IPS-11a (cell line): ENCODE measurements at regions not wholly inside any gene's neighbourhood (a gene's known extent, or its start where the extent isn't known, plus 50 kb on each side); places are given as distances from the start of the nearest gene placed in this dataset.

Source experiments
- H3K4me3 ChIP-seq: one replicate; pipeline ENCODE4 v1.5.1; 2013; ENCODE audit warnings: low read depth, low read length, control low read depth

DNA sequence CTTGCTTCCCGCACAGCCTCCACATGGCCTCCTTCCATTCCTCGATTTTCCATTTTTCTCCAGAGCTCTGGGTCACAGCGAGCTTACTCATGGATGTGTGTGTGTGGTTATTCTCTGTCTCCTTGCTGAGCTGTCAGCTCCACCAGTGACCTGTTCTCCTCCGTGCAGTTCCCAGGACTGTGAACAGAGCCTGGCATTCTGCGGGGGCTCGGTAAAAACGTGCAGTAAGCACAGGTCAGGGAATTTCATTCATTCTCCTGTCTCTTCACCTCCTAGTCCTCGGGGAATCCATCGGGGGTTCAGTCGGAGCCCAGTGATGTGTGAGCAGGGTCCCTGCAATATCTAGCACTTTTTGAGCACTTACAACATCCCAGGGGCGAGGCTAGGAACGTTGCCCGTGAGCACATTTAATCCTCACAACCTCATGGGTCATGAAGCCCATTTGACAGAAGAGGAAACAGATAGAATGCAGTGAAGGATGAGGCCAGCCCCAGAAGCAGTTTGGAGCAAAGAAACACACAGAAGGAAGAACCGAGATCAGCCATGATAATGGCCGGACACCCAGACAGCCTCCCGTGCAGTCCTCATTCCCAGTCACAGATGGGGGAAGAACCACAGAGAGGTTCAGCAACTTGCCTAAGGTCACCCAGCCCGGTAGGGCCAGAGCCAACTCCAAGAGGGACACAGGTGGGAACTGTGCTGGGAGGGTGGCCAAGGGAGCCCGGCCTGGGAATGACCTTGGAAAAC is 183.2 kb upstream of the GSE1 start:
- H3K4me3 ChIP-seq = no peak overlapping the region

DNA sequence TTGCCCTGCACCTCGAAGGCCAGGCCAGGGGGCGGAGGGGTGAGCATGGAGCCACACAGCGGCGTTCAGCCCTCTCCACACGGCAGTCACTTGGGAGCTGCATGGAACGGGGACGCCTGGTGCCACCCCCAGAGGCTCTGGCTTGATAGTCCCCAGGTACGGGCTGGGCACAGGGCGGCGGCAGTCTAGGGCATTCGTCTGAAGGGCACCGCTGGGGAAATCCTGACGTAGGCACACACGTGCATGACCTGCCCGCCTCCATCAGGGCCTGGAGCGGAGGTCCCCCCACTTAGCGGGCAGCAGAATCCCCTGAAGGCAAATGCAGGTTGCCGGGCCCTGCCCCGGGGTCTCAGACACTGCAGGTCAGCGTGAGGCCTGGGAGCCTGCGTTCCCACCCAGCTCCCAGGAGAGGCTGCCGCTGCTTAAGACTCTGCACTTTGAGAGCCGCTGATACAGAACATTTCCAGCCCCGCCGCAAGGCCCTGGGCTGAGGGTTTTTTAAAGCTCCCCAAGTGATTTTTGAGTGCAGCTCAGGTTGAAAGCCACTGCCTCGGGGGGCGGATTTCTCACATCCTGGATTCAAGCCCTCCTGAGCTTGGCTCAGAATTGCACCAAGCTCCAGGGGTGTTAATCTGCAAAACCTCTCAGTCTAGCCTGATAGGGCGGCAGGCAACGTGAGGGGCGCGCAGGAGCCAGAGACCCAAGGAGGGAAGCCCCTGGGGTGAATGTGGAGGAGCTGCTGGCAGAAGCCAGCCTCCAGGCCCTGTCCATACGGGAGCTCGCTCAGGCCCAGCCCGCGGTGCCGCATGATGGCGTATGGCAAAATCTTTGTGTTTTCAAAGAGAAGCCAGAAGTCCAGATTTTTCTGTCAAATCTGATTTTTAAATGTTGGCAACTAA is 182.3 kb upstream of the GSE1 start:
- H3K4me3 ChIP-seq = no peak overlapping the region

DNA sequence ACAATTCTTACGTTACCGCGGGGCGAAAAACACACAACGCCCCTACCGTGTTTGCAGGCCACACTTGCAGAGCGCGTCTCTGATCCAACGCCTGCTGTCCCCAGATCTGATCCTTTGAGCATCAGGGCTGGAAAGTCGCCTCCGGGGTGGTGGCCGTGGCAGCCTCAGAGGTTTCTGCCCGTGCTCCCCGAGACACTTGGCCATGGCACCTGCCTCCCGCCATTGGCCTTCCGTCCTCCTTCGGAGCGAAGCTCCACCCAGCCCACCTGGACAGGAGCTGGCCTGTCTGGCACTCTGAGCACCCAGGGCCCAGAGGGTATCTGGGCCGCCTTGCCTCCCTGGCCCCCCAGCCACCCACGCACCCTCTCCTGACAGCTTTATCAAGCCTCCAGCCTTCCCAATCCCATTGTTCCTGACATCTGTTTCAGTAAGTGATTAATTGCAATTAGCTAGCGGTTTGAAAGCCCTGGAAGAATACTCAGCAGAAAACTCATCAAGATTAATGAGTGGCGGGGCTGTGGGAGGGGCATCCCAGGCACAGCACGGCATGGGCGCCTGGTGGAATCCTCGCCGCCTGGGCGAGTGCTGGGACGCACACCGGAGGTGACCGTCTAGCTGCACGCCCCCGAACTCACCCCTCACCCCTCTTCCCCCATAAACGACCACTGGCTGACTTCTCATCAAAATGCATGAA is 181.5 kb upstream of the GSE1 start:
- H3K4me3 ChIP-seq = no peak overlapping the region

DNA sequence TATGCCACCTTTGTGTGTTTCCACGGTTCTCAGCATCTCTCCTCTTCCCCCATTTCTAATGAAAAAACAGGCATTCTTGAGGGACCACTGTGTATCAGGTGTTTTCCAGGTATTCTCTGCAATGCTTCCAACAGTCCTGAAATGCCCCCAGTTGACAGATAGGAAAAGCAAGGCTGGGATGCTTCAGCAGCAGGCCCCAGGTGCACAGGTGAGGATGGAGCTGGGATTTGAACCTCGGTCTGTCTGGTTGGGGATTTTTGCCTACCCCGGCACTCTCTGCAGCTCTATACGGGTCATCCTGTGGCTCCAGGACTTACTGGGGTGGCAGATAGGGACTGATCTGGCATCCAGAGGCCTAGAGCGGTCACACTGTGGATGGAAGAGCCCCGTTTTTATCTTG is 180.5 kb upstream of the GSE1 start:
- H3K4me3 ChIP-seq = no peak overlapping the region

DNA sequence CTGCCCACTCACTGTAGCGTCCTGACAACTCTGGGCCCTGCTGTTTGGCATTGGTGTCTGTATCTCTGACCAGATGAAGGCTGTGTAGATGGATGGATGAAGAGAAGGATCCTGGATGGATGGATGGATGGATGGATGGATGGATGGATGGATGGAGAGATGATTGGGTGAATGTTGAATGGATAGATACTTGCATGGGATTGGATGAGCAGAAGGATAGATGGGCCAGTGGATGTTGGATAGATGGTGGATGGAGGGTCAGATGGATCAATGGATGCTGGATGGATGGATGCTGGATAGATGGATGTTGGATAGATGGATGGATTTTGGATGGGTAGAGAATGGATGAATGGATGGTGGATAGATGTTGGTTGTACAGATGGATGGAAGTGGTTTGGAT is 179.6 kb upstream of the GSE1 start:
- no peak overlapping the region for H3K4me3 ChIP-seq

DNA sequence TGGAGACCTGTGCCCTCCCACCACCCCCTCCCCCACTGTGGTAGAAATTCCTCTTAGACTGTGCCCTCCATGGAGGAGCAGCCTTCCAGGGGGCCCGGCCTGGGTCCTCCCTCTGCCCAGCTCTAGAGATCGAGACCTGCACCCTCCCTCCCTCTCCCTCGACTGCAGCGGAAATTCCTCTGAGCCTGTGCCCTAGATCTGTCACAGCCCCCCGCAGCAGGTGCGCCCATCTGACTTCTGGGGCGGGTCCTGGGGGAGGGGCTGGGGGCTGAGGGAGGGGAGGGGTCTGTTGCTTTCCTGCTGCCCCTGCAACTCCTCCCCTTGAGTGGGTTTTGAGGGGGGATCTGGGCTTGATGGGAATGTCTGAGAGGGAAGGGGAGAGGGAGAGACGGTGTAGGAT is 177.8 kb upstream of the GSE1 start:
- no peak overlapping the region for H3K4me3 ChIP-seq

DNA sequence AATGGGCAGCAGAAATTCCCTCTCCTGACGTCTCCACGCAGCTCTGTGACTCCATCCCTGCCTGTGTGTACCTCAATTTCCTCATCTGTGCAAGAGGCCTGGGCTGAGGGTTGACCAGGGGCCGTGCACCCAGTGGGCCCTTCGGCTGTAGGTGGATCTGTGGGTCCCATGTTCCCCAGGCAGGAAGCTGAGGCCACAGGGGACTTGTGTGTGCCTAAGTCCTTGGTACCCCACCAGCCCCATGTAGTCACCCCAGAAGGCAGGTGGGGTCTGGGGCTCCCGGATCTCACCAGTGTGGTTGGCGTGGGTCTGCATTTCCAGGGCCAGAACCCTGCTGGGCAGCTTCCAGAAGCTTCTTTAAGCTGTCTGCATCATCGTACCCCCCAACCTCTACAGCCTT is 177.4 kb upstream of the GSE1 start:
- no peak overlapping the region for H3K4me3 ChIP-seq

DNA sequence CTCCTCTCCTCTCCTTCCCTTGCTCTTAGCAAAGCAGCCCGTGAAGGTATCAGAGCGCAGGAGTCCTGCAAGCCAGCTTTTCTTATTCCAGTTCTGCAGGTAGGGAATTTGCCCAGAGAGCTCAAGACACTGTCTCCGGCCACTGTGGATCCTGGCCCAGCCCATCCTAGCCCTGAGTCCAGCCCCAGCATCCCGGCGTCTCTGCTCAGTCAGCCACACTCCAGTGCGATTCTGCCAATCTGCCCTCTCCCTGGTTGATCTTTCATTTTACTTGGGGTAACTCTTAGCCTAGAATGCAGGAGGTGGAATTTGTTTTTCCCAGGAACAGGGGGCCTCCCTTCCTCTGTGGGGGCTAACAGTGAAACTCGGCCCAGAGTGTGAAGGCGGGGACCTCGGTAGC is 176.9 kb upstream of the GSE1 start:
- H3K4me3 ChIP-seq = no peak overlapping the region

DNA sequence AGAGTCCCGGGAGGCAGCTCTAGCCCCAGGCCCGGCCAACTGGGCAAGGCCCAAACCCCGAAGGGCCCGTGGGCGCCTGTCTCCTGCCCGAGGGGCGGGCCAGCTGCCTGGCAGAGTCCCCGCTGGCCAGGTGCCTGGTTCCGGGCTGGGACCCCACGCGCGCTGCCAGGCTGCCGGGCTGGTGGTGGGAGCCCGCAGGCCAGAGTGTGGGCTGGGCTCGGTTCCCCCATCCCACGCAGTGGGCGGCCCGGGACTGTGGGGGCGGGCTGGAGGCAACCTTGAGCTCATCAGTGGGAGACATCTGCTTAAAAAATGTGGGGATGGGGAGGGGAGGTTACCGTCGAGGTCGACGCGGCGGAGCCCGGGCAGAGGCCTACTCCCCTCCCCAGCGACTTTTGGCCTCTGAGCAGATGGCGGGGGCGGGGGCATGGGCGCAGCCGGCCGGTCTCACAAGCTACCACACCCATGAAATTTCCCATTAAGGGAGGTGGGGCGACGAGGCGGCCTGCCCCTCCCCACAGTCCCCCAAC is 176.4 kb upstream of the GSE1 start:
- H3K4me3 ChIP-seq = no peak overlapping the region

DNA sequence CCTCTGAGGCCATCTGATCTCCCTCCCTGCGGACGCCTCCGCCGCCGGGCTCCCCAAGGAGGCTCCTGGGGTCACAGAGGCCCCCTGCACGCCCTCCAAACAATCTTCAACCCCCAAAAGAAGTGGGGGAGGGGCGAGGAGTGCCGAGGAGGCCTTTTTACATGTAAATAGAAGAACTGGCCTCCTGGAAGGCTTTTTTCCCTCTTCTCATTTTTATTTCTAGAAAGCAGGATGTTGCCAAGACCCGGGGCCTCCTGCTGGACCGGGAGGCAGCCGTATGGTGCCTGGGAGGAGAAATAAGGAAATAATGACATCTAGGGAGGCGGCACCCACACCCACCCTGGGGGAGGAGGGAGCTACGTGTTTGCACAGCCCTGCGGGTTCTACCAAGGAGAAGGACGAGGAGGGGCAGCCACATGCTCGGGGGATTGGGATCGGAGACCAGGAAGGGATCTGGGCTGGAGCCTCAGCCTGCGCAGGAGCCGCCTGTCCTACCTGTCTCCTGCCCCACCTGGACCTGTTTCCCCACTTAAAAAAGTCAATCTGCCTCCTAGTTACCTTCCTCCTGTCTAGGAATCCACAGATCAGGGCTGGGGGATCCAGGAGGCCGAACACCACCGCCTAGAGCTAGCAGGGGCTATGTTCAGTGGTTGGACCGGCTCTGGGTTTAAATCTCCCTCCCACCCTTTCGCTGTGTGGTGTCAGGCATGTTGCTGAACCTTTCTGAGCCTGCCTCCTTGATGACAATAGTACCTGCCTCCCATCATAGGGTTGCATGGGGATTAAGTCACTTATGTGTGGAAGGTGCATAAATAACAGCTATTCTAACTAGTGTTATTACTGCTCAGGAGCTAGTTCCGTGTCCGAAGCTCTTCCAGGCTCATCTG is 175.7 kb upstream of the GSE1 start:
- no peak overlapping the region for H3K4me3 ChIP-seq

DNA sequence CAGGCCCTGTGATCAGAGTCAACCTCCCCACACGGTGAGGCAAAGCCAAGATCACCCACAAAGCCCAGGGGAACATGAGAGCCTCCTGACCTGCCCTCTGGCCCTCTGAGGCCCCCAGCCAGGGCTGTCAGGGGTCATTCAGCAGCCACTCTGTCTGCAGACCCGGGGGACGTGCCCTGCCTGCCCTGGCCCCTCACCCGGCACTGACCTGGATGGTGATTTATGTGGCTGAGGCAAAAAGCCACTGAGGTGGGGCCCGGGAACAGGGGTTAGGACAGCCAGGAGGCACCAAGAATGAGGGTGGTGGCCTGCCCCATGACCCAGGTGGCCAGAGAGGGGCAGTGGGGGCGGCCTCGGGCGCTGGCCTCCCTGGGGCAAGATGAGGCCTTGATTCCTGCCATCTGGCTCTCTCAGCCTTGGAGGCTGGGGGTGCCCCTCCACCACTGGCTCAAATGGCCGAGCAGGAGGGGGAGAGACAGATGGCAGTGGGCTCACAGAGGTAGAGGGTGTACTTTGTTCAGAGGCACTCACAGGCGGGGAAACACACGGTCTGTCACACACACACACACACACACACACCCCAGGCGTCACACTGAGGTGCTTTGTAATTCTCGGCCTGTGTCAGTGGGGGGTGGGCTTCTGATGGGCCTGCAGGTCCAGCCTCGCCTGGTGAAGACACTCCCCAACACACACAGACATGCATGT is 174.0 kb upstream of the GSE1 start:
- H3K4me3 ChIP-seq = no peak overlapping the region

DNA sequence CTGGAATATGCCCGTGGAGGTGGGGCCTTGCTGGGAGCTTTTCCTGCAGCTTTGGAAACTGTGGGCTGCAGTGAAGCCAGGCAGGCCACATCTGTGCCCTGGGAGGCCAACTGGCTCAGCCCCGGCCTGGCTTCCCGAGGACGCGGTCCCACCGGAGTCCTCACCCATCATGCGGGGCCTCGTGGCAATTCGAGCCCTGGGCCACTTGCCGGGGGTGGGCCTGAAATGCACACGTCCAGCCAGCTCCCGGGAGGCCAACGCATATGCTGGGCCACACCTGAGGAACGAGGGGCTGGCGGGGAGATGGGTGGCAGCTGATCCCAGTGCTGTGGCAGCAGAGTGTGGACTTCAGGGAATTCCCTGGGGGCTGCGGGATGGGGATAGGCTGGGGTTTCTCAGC is 172.4 kb upstream of the GSE1 start:
- H3K4me3 ChIP-seq = no peak overlapping the region

DNA sequence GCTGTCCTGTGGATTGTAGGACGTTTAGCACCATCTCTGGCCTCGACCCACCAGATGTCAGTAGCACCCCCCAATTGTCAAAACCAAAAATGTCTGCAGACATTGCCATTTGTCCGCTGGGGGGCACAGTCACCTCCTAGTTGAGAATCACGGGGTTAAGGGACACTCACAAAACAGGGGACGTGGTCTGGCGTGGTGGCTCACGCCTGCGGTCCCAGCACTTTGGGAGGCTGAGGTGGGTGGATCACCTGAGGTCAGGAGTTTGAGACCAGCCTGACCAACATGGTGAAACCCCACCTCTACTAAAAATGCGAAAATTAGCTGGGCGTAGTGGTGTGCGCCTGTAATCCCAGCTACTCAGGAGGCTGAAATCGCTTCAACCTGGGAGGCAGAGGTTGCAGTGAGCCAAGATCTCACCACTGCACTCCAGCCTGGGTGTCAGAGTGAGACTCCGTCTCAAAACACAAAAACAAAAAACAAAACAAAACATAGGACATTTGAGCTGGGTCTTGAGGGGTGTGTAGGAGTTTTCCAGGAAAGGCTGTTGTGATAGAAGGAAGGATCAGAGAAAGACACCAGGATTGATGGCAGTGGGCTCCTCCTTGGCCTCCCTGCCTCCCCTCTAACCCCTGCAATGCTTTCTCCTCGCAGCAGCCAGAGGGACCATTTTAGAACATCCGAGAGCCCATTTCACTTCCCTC is 171.8 kb upstream of the GSE1 start:
- H3K4me3 ChIP-seq = no peak overlapping the region

DNA sequence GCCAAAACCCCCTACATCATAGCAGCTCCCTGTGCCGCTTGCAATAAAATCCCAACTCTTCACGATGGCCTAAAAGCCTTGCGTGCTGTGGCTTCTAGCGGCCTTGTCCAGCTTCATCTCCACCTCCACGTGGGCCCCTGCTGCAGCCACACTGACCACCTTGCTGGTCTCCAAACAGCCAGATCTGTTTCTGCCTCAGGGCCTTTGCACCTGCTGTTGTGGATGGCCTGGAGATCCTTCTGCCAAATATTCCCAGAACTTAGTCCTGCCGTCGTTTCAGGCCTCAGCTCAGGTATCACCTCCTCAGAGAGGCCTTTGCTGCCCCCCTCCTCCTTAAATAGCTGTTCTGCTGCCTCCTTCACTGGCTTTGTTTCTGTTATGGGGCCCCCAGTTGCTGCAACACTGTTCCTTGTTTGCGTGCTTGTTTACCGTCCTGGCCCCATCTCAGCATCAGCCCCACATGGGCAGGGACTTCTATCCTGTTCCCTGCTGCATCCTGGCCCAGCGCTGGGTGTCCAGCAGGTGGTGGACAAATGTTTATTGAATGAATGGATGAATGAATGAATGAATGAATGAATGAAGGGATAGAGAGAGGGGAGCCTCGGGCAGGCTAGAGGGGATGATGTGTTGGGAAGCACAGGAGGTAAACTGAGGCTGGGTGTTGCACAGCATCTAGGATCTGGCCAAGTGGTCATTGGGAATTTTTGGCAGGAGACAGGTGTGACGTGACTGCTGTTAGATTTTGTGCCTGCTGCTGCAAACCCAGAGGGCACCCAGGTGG is 171.0 kb upstream of the GSE1 start:
- no peak overlapping the region for H3K4me3 ChIP-seq

DNA sequence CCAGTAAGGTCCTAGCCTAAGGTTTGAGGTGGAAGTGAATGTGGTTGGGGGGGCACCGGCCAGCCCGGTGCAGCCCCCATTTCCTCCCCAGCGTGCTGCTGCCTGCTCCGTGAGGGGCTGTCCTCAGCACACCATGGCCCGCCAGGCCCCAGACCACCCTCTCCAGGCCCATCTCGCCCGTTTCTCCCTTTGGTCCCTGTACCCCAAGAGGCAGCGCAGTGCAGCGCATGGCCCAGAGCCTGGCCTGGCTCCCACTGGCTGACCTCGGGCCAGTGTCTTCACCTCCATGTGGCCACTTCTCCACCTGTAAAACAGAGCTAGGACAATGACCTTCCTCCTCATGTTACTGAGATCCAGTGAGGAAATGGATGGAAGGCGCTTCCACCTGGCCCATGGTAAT is 170.0 kb upstream of the GSE1 start:
- no peak overlapping the region for H3K4me3 ChIP-seq

DNA sequence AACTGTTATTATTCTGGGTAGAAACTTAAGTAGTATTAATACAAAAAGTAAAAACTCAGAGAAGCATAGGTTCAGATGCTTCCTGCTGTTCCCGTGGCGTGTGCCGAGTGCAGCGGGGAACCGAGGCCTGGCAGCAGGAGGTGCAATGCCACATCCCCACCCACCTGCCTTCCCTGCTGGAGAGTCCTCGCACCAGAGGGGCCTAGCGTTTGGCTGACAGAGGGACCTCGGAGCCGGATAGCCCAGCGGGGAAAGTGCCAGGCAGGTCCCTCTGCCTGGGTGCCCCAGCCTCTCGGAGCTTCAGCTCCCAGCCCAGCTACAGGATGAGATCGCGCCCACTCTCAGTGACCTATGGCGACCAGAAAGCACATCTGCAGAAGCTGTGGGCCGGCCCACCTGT is 169.6 kb upstream of the GSE1 start:
- H3K4me3 ChIP-seq = no peak overlapping the region

DNA sequence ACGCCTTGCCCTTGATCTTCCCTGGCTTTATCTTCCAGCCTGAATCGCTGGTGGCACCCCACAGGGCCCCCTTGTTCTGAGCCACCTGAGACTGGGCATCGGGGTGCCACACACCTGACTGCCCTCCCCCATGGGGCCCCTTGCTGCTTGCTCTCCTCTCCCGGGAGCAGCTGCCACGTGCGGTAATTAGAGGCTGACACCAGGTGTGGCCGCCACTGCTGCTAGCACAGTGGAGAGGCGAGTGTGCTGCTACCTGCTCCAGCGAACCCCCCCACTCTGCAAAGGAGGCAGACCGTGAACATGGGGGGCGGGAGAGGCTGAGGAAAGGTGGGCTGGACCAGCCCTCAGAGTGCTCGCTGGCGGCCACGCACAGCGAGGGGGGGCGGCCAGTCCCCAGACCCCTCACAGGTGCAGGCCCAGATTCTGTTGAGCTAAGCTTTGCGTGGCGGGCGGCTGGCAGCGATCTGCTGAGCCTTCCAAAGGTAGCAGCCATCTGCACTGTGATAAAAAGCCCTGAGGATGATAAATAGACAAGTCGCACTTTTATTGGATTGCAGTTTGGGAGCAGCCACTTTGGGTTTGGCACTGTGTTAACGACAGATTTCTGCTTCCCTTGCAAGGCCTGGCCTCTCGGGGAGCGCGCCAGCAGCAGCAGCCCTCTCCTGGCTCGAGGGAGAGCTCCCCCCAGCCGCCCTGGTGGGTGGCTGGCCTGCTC is 167.9 kb upstream of the GSE1 start:
- H3K4me3 ChIP-seq = no peak overlapping the region

DNA sequence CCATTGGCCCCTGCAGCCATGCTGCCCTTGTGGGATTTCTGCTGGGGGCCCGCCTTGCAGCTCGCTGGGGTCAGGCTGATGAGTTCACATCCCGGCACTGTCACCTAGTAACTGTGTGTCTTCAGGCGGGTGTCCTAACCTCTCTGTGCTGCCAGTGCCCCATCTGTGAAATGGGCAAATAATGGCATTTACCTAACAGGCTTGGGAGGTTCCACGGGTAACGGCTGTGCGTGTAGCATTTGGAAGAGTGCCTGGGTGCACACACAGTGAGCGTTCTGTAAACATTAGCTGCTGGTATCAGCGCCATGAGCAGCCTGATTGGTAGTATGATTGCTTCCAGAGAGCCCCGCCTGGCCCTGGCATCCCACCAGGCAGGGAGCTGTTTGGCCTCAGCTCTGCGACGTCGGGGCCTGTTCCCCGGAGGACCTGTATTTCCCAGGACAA is 167.3 kb upstream of the GSE1 start:
- H3K4me3 ChIP-seq = no peak overlapping the region
